HG02981 (cell line): ENCODE measurements at regions not wholly inside any gene's neighbourhood (a gene's known extent, or its start where the extent isn't known, plus 50 kb on each side); places are given as distances from the start of the nearest gene placed in this dataset.

Experiments
- ATAC-seq: cut with Tn5 transposase; IDR thresholded peaks from one replicate; pipeline ENCODE4 v1.9.1; 2021; ENCODE audit warnings: mild to moderate bottlenecking, moderate library complexity; ENCODE audit not compliant: unreplicated experiment

DNA sequence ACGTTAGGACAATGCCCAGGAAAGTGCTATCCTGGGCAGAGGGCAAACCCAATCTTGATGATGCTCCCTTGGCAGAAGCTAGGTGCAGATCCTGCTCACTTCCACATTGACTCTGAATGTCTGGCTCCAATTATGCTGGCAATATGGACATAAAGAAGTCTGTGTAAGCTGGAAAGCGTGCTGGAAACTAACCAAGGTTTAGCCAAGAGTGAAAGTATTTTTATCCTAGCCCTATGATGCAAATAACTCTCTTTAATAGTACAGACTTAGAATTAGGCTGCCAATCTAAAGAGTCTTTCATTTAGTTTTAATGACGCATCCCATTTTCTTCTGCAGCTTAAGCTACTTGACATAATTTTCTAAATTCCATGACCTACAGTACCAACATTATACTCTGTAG, 571.8 kb downstream of the TUSC7 start:
- ATAC-seq: no peak

DNA sequence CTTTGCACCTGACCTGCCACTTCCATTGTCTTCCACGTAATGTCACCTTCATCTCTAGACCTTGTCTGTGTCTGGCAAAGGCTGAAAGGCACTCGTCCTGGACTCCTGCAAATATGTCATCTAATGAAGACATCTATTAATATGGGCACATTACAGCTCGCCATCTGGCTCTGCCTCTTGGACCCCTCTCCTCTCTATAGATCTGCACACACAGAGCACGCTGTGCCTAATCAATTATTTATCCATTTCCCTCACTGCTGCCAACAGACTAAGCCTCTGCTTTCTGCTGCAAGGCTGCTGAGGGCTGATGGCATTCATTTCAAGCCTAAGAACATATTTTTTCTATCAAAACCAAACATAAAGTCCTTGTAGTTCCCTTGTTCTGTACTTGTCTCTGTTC, 573.0 kb downstream of the TUSC7 start:
- no peak for ATAC-seq

DNA sequence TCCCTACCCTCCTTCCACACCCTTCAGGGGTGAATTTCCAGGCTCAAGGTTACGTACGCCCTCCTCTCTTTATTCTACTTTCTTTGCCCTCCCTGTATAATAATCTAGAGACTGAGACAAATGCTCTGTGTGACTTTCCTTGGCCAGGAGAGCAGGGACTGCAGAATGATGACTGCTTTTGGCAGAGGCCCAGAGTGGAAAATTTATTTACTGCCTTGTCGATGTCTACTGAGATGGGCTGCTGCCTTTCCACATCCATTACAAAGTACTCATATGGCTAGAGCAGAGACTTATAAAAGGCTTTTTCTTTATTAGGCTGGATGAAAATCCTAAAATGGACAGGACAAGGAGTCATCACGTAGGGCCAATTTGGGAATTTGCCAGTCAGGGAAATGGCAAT, 576.2 kb downstream of the TUSC7 start:
- no peak for ATAC-seq

DNA sequence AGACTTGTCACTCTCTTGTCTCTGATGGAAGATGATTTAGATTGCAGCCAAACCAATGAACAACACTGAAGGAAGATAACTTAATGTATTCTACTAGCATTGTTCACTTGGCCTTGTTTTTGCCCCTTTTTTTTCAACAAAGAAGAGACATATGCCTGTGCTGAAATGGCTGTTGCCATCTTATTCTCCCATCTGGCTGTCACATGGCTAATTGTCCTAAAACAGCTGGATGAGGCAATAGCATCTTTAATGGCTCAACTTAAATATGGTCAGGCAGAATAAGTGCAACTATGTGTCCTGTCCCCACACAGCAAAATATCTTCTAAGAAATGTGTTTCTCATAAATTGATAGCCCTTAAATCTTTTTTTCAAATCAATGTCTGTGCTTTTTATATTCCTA, 576.9 kb downstream of the TUSC7 start:
- ATAC-seq: no peak

DNA sequence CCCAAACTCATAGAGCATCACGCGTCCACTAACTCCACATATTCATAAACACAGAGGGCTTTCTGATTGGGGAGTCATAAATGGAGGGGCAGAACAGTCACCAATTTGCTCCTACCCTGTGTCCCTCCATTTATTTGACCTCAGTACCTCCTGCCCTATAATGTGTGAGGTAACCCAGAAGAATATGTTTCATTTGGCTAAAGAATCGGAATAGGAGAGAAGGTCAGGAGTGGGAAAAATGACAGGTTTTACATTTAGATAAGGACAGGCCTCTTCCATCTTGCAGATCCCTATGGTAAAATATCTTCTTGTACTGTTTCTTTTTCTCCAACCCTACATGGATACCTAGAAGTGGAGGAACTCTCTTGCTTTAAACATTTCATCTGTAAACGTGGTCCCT, 578.0 kb downstream of the TUSC7 start:
- no peak for ATAC-seq

DNA sequence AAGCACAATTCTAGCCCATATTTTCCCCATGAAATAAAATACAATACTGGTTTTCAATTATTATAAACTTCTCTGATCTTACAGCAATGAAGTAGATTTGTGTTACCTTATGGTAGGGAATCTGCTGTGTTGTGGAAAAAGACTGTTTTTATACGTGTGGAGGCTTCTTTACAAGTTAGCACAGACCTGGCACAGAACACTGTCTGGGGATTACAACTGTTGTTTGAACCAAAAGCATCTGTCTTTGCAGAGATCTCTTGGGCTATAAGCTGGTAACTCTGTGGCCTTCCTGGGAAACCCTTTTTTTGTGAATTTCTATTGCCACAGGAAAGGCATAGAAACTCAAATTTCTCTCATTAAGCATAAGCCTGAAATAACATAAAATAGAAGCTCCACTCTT, 581.9 kb downstream of the TUSC7 start:
- ATAC-seq: no peak

DNA sequence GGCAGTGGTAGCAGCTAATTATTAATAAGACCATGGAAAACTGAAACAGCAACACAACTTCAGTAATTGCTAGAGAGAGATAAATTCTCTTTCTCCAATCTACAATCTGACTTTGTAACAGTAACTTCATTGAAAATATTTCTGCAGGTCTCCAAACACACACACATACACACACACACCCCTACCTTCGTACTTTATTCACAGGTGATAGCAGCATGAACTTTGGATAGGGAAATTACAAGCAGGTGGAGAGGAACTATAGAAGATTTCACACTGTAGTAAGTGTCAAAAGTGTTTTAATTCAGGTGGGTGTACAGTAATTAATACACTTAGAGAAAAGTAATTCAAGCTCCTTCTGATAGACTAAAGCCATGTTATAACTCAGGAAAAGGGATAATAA, 587.5 kb downstream of the TUSC7 start:
- no peak for ATAC-seq

DNA sequence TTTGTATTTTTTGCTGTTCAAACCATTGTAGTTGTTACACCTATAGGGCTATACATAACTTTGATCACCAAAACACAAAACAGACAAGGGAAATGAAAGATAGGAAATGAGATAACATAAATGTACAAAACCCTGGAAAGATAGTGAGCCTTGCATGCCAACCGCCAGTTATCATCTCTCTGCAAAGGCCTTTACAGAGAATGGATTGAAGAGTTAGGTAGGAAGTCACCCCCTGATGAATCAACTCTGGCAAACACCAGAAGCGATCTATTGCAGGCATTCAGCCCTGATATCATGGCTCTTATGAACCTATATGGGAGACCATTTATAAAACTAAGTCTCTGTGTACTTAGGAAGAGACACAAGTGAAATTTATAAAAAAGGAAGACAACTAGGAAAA, 588.0 kb downstream of the TUSC7 start:
- ATAC-seq: no peak

DNA sequence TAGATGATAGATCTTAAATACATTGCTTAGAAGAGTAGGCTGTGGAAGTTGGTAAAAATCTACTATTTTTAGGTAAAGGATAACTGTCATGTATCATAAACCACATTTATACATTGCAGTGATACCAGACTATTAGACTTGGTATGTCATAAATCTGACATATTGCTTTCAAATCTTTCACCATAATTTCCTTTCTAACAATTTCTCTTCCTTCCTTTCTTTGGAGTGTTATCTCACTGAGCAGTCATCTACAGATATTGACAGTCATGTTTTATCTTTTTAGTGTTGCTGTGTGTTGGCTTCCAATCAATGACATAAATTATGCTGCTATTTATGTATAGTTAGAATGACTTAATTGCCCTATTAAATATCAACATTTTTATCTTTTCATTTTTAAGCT, 588.7 kb downstream of the TUSC7 start:
- no peak for ATAC-seq

DNA sequence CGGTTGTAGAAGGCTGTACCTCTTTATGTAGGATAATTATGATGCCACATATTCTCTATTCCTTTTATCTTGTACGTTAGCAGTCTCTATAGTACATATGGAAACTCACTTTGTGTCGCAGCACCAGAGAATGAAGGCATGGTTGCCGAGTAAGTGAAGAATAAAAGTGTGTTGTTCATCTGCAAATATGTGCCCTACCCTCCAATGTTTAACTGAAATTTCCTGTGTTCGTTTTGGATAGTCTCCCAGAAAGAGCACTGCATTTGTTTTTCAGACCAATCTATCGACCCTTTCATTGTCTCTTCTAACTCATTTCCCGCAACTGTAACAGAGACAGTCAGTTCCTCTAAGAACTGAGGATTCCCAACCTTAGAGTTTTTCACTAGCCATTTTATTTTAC, 592.8 kb downstream of the TUSC7 start:
- no peak for ATAC-seq

DNA sequence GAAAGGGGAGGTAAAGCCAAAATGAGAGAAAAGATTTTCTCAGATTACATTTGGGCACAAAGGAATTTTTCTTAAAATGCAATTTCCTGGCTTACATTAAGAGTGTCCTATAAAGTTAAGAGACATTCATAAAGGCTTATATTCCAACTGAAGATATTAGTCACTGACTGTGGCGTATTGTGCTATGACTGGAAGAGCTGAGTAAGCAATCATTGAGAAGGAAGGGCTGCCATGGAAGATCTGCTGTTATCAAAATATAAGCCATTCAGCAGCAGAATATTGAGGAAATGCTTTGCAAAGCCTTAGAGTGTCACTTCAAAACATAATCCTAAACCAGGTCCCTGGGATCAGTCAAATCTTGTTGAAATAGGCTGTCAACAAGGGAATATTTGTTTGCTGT, 593.9 kb downstream of the TUSC7 start:
- ATAC-seq: no peak

DNA sequence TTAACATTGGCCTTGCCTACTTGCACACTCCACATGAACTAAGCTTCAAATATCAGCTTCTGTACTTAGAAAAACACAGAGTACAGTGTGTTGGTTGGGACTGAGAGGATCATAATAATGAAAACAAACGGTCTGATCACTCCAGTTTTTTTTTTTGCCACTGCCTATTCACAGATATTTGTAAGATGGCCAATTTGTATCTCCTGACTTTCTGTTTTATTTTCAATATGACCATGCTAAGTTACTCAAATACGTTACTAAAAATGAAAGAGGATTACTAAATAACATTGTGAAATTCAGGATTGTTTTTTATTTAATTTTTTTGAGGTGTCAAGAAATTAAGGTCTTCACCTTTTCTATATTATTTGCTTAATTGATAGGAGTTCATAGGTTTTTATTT, 595.1 kb downstream of the TUSC7 start:
- ATAC-seq: no peak

DNA sequence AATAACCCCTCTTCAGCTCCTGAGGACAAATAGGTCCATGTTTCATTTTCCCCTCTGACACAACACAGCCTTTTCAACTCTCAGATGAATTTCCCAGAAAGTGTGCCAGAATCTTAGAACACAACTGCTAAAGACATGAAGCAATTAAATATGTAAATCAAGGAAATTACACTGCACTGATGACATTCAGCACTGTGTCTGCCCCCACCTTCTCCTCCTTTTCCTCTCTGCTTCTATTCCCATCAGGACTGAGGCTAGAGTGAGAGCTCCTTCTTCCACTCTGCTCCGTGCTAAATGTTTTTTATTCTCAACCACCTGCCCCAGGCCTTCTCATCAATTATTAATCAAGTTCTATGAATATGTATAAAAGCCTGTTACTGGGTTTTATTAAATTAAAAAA, 596.1 kb downstream of the TUSC7 start:
- ATAC-seq: no peak

DNA sequence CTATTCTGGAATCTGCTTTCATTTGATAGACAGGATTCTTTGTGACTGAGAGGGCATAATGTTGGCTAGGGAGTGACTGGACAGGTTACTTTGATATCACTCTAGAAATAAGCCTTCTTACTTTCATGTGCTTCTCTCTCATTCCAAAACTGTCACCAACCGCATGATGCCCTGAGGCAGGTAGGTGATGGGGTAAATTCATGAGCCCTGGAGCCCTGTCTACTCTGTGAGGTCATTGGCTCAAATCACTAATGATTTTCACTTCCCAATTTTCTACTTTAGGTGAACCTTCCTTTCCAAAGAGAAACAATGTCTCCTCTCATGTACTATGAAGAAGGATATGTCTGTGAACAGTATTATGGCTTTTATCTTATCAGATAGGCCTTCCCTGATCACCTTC, 596.7 kb downstream of the TUSC7 start:
- ATAC-seq: peak; percentile 46

DNA sequence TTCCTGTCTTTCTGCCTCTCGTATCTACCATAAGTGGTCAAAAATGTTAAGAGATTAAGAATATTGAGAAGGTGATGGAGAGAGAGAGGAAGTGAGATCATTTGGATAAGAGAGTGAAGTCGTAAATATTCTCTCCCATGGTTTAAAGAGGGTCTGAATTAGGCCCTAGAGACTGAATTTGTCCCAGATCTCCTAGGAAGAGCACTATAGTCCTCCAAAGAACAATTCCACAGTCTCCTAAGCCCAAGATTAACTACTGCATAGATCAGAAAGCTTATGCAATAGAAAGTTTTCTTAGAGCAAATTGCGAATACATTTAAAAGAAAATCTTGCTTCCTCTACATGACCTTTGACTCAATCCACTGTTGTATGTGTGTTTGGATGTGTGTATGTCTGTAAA, 598.8 kb downstream of the TUSC7 start:
- ATAC-seq: no peak

DNA sequence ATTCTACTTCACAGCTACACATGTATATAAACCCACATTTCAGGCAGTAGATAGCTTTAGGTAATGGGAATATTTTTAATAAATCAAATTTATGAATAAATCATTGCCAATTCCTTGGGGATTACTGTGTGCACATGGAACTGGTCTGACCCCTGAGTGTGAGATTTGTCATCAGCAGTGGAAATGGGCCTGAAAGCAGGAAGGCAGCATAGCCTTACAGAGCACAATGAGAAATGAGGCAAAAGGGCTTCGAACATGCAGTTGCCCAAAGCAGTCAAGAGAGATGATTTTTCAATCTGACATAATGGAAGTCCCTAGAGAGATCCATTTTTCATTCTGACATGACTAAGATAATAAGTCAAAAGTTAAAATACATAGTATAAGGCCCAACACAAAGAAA, 599.2 kb downstream of the TUSC7 start:
- no peak for ATAC-seq

DNA sequence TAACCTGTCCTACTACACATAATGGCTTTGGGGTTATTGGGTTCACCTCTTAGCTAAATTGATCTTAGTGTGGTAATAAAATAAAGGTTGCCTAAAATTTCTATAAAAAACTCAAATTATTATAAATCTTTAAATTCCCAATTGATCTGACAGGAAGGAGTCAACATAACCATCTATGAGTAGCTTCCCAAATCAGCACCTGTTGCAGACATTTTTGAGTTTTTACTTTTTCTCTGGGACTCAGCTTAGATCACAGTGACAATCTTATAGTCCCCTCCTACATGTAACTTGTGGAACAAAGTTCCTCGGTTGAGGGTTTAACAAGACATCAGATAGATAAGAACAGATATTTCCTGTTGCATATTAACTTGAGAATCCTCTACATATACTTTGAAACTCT, 601.0 kb downstream of the TUSC7 start:
- ATAC-seq: no peak

DNA sequence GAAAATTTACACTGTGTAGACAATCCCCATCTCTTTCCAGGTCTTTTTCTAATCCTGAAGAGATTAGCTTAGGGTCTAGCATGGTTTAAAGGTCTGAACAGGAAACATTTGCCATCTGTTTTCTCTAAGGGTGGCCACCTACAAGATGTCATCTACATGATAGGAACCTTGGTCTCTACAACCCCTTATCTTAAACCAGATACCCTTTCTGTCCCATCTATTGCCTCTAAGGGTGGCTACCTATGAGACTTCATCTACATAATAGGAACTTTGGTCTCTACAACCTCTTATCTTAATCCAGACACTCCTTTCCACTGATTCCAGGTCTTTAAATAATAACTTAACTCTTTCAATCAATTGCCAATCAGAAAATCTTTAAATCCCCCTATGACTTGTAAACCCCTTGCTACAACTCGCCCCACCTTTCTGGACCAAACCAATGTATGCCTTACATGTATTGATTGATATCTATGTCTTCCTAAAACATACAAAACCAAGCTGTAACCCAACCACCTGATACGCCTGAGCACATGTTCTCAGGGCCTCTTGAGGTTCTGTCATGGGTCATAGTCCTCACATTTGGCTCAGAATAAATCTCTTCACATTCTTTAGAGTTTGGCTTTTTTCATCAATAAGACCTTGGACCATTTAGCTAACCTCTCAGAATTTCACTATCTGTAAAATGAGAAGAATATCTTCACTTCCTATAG, 605.0 kb downstream of the TUSC7 start:
- ATAC-seq: no peak

DNA sequence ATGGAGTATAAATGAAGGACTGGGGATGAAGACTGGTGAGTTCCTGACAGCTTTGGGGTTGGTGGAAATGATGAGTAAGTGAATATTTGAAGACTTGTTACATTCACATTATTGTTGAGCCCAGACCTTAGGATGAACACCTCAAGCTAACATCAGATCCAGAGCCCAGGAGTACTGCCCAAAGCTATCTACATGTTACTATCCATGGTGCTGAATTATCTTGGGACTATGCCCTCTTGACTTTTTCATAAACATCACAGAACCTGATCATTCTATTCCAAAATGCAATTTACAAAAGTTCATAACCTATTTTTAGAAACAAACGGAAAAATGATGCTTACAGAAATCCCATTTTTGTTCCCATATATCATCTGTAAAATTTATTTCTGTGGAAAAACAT, 613.3 kb downstream of the TUSC7 start:
- ATAC-seq: no peak

DNA sequence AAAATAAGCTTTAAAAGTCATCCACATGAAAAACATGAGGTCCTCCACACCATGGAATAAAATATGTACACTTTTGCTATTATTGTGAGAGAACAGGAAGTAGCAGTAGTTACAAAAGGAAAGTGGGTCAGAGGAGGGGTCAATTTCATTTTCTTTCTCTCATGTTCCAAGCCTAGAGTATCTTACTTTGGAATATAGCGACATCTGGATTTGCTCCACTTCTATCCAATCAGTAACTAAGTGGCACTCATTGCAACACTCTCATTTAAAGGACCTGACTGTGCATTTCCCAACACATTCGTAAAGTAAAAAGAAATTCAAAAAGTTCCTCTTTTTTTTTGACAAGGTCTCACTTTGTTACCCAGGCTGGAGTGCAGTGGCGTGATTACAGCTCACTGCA, 637.3 kb downstream of the TUSC7 start:
- ATAC-seq: no peak

DNA sequence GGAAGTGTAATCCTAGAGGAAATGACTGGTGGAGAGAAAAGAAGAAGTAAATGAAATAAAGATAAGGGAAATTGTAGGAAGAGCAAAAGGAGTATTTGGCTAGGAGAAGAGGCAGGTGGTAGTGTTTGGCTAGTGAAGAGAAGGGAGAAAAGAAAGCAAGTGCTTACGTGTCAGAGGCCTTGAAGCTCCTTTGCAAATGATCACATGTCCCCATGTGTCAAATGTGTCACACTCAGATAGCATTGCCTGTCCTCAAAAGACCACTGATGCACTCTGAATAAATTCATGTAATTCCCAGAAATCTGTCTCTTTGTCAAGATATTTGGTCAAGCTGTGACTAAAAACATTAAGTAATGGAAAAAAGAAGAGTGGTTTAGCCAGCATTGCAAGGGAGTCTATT, 639.3 kb downstream of the TUSC7 start:
- ATAC-seq: no peak

DNA sequence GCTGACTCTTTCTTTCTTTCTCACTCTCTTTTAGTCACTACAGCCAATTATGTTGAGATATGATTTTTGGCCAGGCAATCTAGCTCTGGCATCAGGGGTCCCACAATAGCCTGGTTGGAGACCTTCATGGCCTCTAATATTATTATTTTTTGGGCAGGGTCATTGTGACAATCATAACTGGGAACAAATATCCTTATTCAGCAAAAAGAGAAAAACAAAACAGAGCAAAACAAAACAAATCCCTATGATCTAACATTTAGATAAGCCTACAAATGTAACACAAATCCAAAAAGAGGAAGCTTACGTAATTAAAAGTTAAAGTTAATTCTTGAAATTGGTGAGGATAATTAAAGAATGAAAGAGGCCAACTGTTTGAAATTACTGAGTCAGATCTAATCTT, 640.0 kb downstream of the TUSC7 start:
- no peak for ATAC-seq

DNA sequence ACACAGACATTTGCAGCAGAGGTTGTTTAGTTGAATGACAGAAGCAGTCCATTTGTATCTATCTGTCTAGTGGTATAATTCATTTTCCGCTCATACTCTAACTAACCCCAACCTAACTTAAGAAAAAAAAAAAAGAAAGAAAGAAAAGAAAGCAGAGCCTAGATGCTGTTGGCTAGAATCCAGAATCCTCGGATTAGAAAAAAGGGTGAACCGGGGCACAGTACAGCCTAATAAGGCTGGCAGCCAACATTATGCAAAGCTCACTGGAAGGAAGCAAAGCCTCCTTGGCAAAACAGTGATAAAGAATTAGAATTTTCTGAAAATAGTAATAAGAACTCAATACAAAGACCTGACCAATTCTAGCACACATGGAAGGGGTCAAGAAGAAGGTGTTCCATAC, 640.8 kb downstream of the TUSC7 start:
- ATAC-seq: no peak

DNA sequence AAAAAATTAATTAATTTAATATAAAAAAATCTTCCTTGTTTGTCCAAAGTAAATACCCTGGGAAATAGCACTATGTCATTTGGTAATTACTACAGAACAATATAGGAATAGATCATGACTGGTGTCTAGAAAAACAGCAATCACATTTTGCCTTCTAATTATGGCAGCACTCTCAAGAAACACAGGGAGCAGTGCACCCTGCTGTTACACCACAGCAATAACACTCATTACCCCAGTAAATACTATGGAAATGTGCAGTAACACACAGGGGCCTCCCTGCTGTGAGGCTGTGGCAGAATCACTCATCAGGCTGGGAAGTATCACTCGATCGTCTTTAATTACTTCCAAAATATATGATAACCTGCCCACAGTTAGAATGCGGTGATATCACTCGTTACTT, 646.0 kb downstream of the TUSC7 start:
- ATAC-seq: no peak
